Transverse colon (tissue), 4 donors: ENCODE measurements at regions not wholly inside any gene's neighbourhood (a gene's known extent, or its start where the extent isn't known, plus 50 kb on each side); places are given as distances from the start of the nearest gene placed in this dataset.

ENCODE experiments used
- EP300 ChIP-seq: sonication (generic); formaldehyde crosslinking; IDR thresholded peaks from one replicate; pipeline ENCODE4 v1.6.1; 2017; ENCODE audit warnings: antibody characterized with exemption, low read depth
- POLR2A ChIP-seq: fragments of 450-650 bp; IDR thresholded peaks from one replicate; pipeline ENCODE4 v1.6.1; 2016; ENCODE audit warnings: antibody characterized with exemption, mild to moderate bottlenecking, moderate library complexity
- POLR2AphosphoS5 ChIP-seq, 3 donors: sonication (generic); formaldehyde crosslinking; IDR thresholded peaks; one replicate each; pipeline ENCODE4 v1.6.1; 2016; ENCODE audit warnings: antibody characterized with exemption in 3 of 3
- TF ChIP-seq, protein P1 (sequence below), 5 experiments: fragments of 200-600 bp in 3 of 5; fragments of 450-650 bp in 2 of 5; sonication (generic) in 3 of 5; IDR thresholded peaks; 1 replicate in 2 of 5; 2 replicates in 3 of 5; pipeline ENCODE4 v1.5.1; 2016 to 2017; ENCODE audit warnings: antibody characterized with exemption in 5 of 5, inconsistent platforms in 3 of 5, mild to moderate bottlenecking in 2 of 5, moderate library complexity in 1 of 5

DNA sequence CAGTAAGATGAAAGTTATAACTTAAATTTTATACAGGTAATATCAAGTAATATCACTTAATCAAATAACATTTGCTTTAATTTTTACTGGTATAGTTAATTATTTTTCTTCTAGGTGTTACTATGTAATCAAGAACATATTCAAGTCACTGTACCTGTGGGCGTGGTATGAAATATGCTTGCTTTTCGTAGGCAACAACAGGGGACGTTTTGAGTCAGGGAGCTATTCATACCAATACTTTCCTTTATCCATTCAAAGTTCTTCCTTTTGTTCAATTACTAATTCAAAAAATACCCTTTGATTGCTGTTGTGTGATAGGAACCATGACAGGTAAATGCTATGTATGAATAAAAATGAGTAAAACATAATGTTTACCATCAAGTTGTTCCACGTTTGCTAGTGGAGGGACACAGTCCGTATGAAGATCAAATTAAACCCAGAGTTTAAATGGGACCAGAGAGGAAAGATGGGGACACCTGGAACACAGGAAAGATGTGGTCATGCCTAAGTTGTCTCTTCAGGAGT lies 654.0 kb upstream of the KCNMB2 start:
- TF ChIP-seq, protein P1, sequence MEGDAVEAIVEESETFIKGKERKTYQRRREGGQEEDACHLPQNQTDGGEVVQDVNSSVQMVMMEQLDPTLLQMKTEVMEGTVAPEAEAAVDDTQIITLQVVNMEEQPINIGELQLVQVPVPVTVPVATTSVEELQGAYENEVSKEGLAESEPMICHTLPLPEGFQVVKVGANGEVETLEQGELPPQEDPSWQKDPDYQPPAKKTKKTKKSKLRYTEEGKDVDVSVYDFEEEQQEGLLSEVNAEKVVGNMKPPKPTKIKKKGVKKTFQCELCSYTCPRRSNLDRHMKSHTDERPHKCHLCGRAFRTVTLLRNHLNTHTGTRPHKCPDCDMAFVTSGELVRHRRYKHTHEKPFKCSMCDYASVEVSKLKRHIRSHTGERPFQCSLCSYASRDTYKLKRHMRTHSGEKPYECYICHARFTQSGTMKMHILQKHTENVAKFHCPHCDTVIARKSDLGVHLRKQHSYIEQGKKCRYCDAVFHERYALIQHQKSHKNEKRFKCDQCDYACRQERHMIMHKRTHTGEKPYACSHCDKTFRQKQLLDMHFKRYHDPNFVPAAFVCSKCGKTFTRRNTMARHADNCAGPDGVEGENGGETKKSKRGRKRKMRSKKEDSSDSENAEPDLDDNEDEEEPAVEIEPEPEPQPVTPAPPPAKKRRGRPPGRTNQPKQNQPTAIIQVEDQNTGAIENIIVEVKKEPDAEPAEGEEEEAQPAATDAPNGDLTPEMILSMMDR (IDR thresholded peaks at IDR 0.05) = no peak
- TF ChIP-seq POLR2A = no peak
- no peak for TF ChIP-seq EP300
- no peak for TF ChIP-seq POLR2AphosphoS5 (IDR thresholded peaks at IDR 0.05)
